C4-2B (cell line): ENCODE measurements at regions not wholly inside any gene's neighbourhood (a gene's known extent, or its start where the extent isn't known, plus 50 kb on each side); places are given as distances from the start of the nearest gene placed in this dataset.

ENCODE experiments used
- H3K27ac ChIP-seq: fragments of 450-650 bp; 2 replicates; pipeline ENCODE4 v1.5.1; 2017
- CTCF ChIP-seq: fragments of 450-650 bp; conservative IDR thresholded peaks from 2 replicates; pipeline ENCODE4 v1.5.1; 2017; ENCODE audit warnings: mild to moderate bottlenecking
- ZFX ChIP-seq: fragments of 450-650 bp; IDR thresholded peaks from 2 replicates; pipeline ENCODE4 v1.6.1; 2017

DNA sequence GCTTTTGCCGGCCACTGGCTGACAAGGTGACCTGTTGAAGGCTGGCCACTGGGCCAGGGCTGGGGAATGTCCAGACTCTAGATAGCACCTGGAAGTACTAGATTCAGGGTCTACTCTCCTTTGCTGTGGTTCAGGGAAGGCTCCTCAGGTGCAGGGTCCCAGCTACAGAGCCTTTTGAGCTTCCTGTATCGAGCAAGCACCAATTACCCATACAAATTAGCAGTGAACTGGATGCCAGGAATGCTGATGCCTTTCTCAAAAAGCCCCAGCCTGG lies 213.4 kb downstream of the CYP26B1 start:
- no peak for TF ChIP-seq CTCF
- TF ChIP-seq ZFX, result no peak
- no peak overlapping the region for H3K27ac ChIP-seq

DNA sequence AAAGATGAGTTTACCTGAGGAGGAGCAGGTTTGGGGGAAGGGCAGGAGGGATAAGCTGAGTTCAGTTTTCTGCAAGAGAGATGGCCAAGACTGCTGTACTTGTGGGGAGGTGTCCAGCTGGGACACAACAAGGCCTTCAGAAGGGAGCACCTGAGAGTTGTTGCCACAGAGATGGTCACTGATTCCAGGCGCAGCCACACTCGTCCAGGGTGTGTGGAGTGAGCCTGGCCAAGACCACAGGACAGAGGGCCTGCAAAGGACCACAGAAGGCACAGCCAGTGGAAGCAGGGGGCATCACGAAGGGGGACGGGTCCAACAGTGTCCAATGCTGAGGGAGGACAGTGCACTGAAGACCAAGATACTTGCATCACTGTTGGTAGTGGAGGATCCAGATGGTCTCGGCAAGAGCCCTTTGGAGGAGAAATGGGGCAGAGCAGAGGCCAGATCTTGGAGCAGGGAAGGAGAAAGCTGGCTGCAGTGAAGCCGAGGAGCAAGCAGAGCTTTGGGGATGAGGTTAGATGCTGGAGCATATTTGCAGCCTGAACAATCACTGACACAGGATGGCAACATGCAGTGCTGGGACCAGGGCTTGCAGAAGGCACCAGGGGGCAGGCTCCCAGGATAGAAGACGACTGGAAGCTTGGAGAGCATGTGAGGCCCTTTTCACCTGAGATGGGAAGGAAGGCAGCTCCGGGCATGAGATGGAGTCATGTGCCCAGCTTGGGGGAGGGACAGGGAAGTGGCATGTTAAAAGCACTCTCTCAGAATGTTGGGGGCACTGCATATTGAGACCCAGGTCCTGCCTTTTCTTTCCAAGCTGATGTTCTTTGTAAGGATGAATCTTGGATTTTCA lies 214.0 kb downstream of the CYP26B1 start:
- no peak for TF ChIP-seq ZFX
- TF ChIP-seq CTCF, result no peak
- H3K27ac ChIP-seq, result no peak overlapping the region

DNA sequence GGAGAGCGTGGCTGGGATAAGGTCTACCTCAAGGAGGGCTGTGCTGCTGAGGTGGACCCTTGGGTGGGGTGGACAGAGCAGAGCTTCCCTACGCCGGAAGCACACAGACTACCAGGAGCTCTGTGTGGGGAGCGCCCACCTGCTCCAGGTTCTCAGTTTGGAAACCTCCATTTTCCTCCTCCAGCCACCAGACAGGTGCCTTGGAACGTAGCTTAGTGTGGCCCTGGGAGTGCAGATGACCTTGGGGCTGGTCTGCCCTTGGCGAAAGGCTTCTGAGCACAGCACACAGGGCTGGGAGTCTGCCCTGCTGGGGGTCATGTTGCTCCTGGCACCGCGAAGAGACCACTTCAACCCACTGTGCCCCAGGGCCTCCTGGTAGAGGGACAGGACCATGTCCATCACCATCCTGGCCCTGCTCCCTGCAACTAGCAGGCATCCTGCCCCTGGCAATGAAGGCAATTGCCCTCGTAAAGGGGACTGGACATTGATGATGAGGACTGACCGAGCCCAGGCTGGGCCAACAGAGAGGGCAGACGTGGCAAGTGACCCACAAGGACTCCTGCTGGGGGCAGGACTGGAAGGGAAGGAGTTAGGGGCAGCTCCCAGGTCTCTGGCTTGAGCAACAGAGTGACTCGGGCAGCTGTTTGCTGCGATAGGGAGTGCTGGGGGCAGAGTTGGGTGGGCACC lies 214.7 kb downstream of the CYP26B1 start:
- TF ChIP-seq CTCF (no peak), ZFX (no peak)
- no peak overlapping the region for H3K27ac ChIP-seq

GRCh38 chr2:71932037-71932779 lies 215.5 kb downstream of the CYP26B1 start:
- no peak for TF ChIP-seq ZFX
- TF ChIP-seq CTCF, result no peak

GRCh38 chr2:71930049-71930681 lies 217.5 kb downstream of the CYP26B1 start:
- H3K27ac ChIP-seq, result no peak overlapping the region
- TF ChIP-seq ZFX (no peak), CTCF (no peak)

More at GRCh38 chr2:71932037-71932779, 215.5 kb downstream of the CYP26B1 start:
- H3K27ac ChIP-seq, result no peak overlapping the region

GRCh38 chr2:71929482-71929772 lies 218.2 kb downstream of the CYP26B1 start:
- TF ChIP-seq CTCF (no peak), ZFX (no peak)
- no peak overlapping the region for H3K27ac ChIP-seq
